ENCODE measurements at regions not wholly inside any gene's neighbourhood (a gene's known extent, or its start where the extent isn't known, plus 50 kb on each side); places are given as distances from the start of the nearest gene placed in this dataset.
"Not testable (repeated sequence)": the region's sequence is repeated elsewhere in the genome, so short reads cannot be mapped to it uniquely, and the experiment has no call there.

DNA sequence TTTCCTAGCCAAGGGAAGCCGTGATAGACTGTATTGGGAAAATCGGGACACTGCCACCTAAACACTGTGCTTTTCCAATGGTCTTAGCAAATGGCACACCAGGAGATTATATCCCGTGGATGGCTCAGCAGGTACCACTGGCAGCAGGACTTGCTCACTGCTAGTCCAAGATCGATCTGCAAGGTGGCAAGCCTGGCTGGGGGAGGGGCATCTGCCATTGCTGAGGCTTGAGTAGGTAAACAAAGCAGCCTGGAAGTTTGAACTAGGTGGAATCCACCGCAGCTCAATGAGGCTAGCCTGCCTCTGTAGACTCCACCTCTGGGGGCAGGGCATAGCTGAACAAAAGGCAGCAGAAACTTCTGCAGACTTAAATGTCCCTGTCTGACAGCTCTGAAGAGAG lies 1262.7 kb upstream of the ZEB2 start:
- TF ChIP-seq POLR2A, CTCF (IDR thresholded peaks at IDR 0.05): not testable (repeated sequence)

Data from uterus (tissue), 2 donors.